T-helper 17 cell (primary cell): ENCODE measurements at regions not wholly inside any gene's neighbourhood (a gene's known extent, or its start where the extent isn't known, plus 50 kb on each side); places are given as distances from the start of the nearest gene placed in this dataset.

Source experiments
- ATAC-seq: fragments of 150-1000 bp; cut with Tn5 transposase; 2 replicates; pipeline ENCODE4 v1.10.0; 2021; ENCODE audit warnings: mild to moderate bottlenecking, moderate library complexity
- DNase-seq, 3 donors: peaks; one replicate each; pipeline versions ENCODE4 v3.0.0 to v3.0.0-alpha.2; 2020 to 2021
- H3K9me3 ChIP-seq: one replicate; pipeline ENCODE4 v1.7.0; 2013; ENCODE audit warnings: low read length, mild to moderate bottlenecking; ENCODE audit not compliant: control insufficient read depth, poor library complexity, severe bottlenecking
- H3K27ac Mint-ChIP-seq: one replicate; pipeline ENCODE4 v1.8.0; 2022; ENCODE audit warnings: mild to moderate bottlenecking, moderate library complexity, mixed read lengths
- H3K27me3 Mint-ChIP-seq: one replicate; pipeline ENCODE4 v1.8.0; 2022; ENCODE audit warnings: mixed read lengths
- H3K36me3 Mint-ChIP-seq: one replicate; pipeline ENCODE4 v1.8.0; 2022; ENCODE audit warnings: low read depth, mixed read lengths
- H3K4me1 Mint-ChIP-seq: one replicate; pipeline ENCODE4 v1.8.0; 2022; ENCODE audit warnings: mild to moderate bottlenecking, mixed read lengths
- H3K4me3 Mint-ChIP-seq: one replicate; pipeline ENCODE4 v1.8.0; 2022; ENCODE audit warnings: mild to moderate bottlenecking, moderate library complexity, mixed read lengths

GRCh38 chr16:86327321-86327720, 183.0 kb upstream of the FOXF1 start:
- no peaks in the 10 kb centered on the region for H3K4me1 Mint-ChIP-seq

GRCh38 chr16:86330906-86331305, 179.4 kb upstream of the FOXF1 start:
- DNase-seq (no peak), ATAC-seq (no peak)
- no peak overlapping the region for H3K27ac Mint-ChIP-seq
- no peak overlapping the region for H3K4me3 Mint-ChIP-seq
- H3K4me1 Mint-ChIP-seq: no peaks in the 10 kb centered on the region
- H3K27me3 Mint-ChIP-seq: peaks cover 28% of the 10 kb centered on the region
- H3K9me3 ChIP-seq: no peaks in the 10 kb centered on the region
- H3K36me3 Mint-ChIP-seq: no peaks in the 10 kb centered on the region

More at GRCh38 chr16:86327321-86327720, 183.0 kb upstream of the FOXF1 start:
- no peaks in the 10 kb centered on the region for H3K9me3 ChIP-seq
- ATAC-seq (no peak), DNase-seq (no peak)
- H3K27ac Mint-ChIP-seq: no peak overlapping the region
- no peak overlapping the region for H3K4me3 Mint-ChIP-seq
- peaks cover 15% of the 10 kb centered on the region for H3K27me3 Mint-ChIP-seq
- H3K36me3 Mint-ChIP-seq: no peaks in the 10 kb centered on the region

- peaks cover 28% of the 10 kb centered on the region for H3K27me3 Mint-ChIP-seq
- H3K36me3 Mint-ChIP-seq: no peaks in the 10 kb centered on the region
- no peak overlapping the region for H3K27ac Mint-ChIP-seq
- DNase-seq (no peak), ATAC-seq (no peak)
- no peaks in the 10 kb centered on the region for H3K4me1 Mint-ChIP-seq
- no peaks in the 10 kb centered on the region for H3K9me3 ChIP-seq
- no peak overlapping the region for H3K4me3 Mint-ChIP-seq
Observed at GRCh38 chr16:86334079-86334635, 176.2 kb upstream of the FOXF1 start.

GRCh38 chr16:86335266-86336172, 174.8 kb upstream of the FOXF1 start:
- no peak overlapping the region for H3K27ac Mint-ChIP-seq
- no peaks in the 10 kb centered on the region for H3K9me3 ChIP-seq
- no peak for ATAC-seq

GRCh38 chr16:86337138-86337537, 173.2 kb upstream of the FOXF1 start:
- DNase-seq (no peak), ATAC-seq (no peak)
- no peaks in the 10 kb centered on the region for H3K36me3 Mint-ChIP-seq
- peaks cover 23% of the 10 kb centered on the region for H3K27me3 Mint-ChIP-seq
- H3K4me1 Mint-ChIP-seq: no peaks in the 10 kb centered on the region
- no peak overlapping the region for H3K27ac Mint-ChIP-seq
- no peaks in the 10 kb centered on the region for H3K9me3 ChIP-seq
- H3K4me3 Mint-ChIP-seq: no peak overlapping the region

More at GRCh38 chr16:86335266-86336172, 174.8 kb upstream of the FOXF1 start:
- Mint-ChIP-seq H3K4me1 (no peaks in the 10 kb centered on the region), H3K4me3 (no peak overlapping the region), H3K36me3 (no peaks in the 10 kb centered on the region), H3K27me3 (peaks cover 19% of the 10 kb centered on the region)
- DNase-seq: no peak

GRCh38 chr16:86337581-86338402, 172.5 kb upstream of the FOXF1 start:
- Mint-ChIP-seq H3K27me3 (peaks cover 26% of the 10 kb centered on the region), H3K4me3 (no peak overlapping the region), H3K27ac (no peak overlapping the region), H3K4me1 (no peaks in the 10 kb centered on the region), H3K36me3 (no peaks in the 10 kb centered on the region)
- ATAC-seq (no peak), DNase-seq (no peak)
- H3K9me3 ChIP-seq: no peaks in the 10 kb centered on the region

- DNase-seq (no peak), ATAC-seq (no peak)
- H3K27ac Mint-ChIP-seq: no peak overlapping the region
- peaks cover 29% of the 10 kb centered on the region for H3K27me3 Mint-ChIP-seq
- no peaks in the 10 kb centered on the region for H3K9me3 ChIP-seq
- H3K4me1 Mint-ChIP-seq: no peaks in the 10 kb centered on the region
- H3K4me3 Mint-ChIP-seq: no peak overlapping the region
- no peaks in the 10 kb centered on the region for H3K36me3 Mint-ChIP-seq
Observed at GRCh38 chr16:86338403-86339115, 171.8 kb upstream of the FOXF1 start.

- Mint-ChIP-seq H3K4me1 (peaks cover 4% of the 10 kb centered on the region), H3K27ac (no peak overlapping the region), H3K27me3 (peaks cover 46% of the 10 kb centered on the region), H3K36me3 (no peaks in the 10 kb centered on the region), H3K4me3 (no peak overlapping the region)
- no peak for ATAC-seq
- no peak for DNase-seq
- no peaks in the 10 kb centered on the region for H3K9me3 ChIP-seq
Observed at GRCh38 chr16:86342161-86342834, 168.0 kb upstream of the FOXF1 start.

- no peaks in the 10 kb centered on the region for H3K9me3 ChIP-seq
- DNase-seq (no peak), ATAC-seq (no peak)
- no peaks in the 10 kb centered on the region for H3K36me3 Mint-ChIP-seq
- H3K4me3 Mint-ChIP-seq: no peak overlapping the region
- H3K27me3 Mint-ChIP-seq: peaks cover 51% of the 10 kb centered on the region
- H3K4me1 Mint-ChIP-seq: peaks cover 4% of the 10 kb centered on the region
- H3K27ac Mint-ChIP-seq: no peak overlapping the region
Observed at GRCh38 chr16:86343027-86343795, 167.1 kb upstream of the FOXF1 start.

GRCh38 chr16:86343796-86344585, 166.3 kb upstream of the FOXF1 start:
- Mint-ChIP-seq H3K36me3 (no peaks in the 10 kb centered on the region), H3K4me1 (peaks cover 4% of the 10 kb centered on the region), H3K27ac (no peak overlapping the region), H3K4me3 (no peak overlapping the region), H3K27me3 (peaks cover 56% of the 10 kb centered on the region)
- H3K9me3 ChIP-seq: no peaks in the 10 kb centered on the region
- ATAC-seq: no peak
- DNase-seq: no peak

GRCh38 chr16:86344586-86344871, 165.8 kb upstream of the FOXF1 start:
- H3K4me1 Mint-ChIP-seq: peaks cover 4% of the 10 kb centered on the region
- peaks cover 58% of the 10 kb centered on the region for H3K27me3 Mint-ChIP-seq
- ATAC-seq: no peak
- H3K4me3 Mint-ChIP-seq: no peak overlapping the region
- H3K36me3 Mint-ChIP-seq: no peaks in the 10 kb centered on the region
- DNase-seq: no peak
- no peak overlapping the region for H3K27ac Mint-ChIP-seq
- H3K9me3 ChIP-seq: no peaks in the 10 kb centered on the region
